ENCODE measurements at regions not wholly inside any gene's neighbourhood (a gene's known extent, or its start where the extent isn't known, plus 50 kb on each side); places are given as distances from the start of the nearest gene placed in this dataset.

DNA sequence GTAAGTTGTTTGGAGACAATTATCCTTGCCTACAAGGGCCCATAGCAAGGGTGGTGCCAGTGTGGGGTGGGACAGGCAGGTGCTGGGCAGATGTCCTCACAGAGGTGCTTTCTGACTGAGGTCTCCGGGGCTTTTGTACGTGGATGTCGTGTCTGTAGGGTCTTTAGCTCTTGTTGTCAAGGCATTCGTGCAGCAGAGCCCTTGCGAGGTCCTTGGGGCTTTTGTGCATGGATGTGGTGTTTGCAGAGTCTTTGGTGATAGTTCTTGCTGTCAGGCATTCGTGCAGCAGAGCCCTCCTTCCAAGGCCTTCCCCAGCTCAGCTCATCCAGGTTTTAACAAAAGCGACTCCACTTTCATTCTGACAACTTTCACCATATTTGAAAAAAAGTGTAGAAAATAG is 116.0 kb upstream of the TMEM18 start:
- POLR2A ChIA-PET = no interaction called here
- Histone ChIP-seq H3K79me2 (ENCODE audit: insufficient read depth, low read length) (no peaks in the 10 kb centered on the region), H3K4me1 (ENCODE audit: insufficient read depth, low read length) (no peaks in the 10 kb centered on the region), H3K9ac (ENCODE audit: insufficient read depth, low read depth, low read length) (no peak overlapping the region), H3K27me3 (ENCODE audit: control insufficient read depth in 1 of 2, insufficient read depth in 2 of 2, low read length in 2 of 2) (peaks cover 3 to 53% of the 10 kb centered on the region in 2 experiments; a peak in 4 of 5 replicates), H3K36me3 (replicated peaks in 1 of 2; ENCODE audit: control insufficient read depth in 1 of 2, insufficient read depth in 2 of 2, low read length in 2 of 2) (no peaks in the 10 kb centered on the region), H3K4me3 (replicated peaks in 1 of 3; ENCODE audit: insufficient read depth in 1 of 3, low read depth in 2 of 3, low read length in 3 of 3) (no peak overlapping the region), H3K9me3 (ENCODE audit: low read length) (no peaks in the 10 kb centered on the region; the same call in 1 of the 2 replicates), H2AFZ (ENCODE audit: low read length) (no peak overlapping the region), H3K4me2 (ENCODE audit: low read depth, low read length) (no peak overlapping the region), H4K20me1 (ENCODE audit: insufficient read depth, low read length) (no peaks in the 10 kb centered on the region; the same call in 1 of the 2 replicates), H3K27ac (ENCODE audit: extremely low read length, insufficient read depth, low read length) (no peak overlapping the region)
- in situ Hi-C loops (cut with HindIII; ENCODE audit: extremely low pct_ligation_motif_present, low pct_unique_long_range_greater_than_20kb) (no loop called here), intact Hi-C loops (cut with micrococcal nuclease; ENCODE audit: unreplicated experiment) (no loop called here)
- WGBS (ENCODE audit: low lambda C conversion rate) = 3% methylated on average over 2 of the region's 7 CpGs
- DNase-seq (ENCODE audit: low spot score) (no peak), FAIRE-seq (no peak), ATAC-seq (no peak)
- no TSS peak for BruUV-seq (replicated peaks)
- CTCF ChIA-PET (ENCODE audit: low intra/inter-chr PET ratio, low total read pairs) = no interaction called here
- no peak for TF ChIP-seq MATR3 (CRISPR knock-in tag; IDR thresholded peaks at IDR 0.05)
- no peak for TF ChIP-seq ZNF296 (CRISPR knock-in tag; conservative IDR thresholded peaks at IDR 0.05)
- TF ChIP-seq ASH2L (IDR thresholded peaks at IDR 0.05; ENCODE audit: insufficient read length, low read depth, low read length) = no peak
- no peak for TF ChIP-seq ETV5 (CRISPR knock-in tag; IDR thresholded peaks at IDR 0.05; ENCODE audit: borderline replicate concordance)
- no peak for TF ChIP-seq NCOA1 (CRISPR knock-in tag; IDR thresholded peaks at IDR 0.05)
- no peak for TF ChIP-seq ZNF317 (CRISPR knock-in tag; IDR thresholded peaks at IDR 0.05)
- no peak for TF ChIP-seq PHF21A (CRISPR knock-in tag; IDR thresholded peaks at IDR 0.05)
- TF ChIP-seq TEAD3 (CRISPR knock-in tag; optimal IDR thresholded peaks at IDR 0.05; ENCODE audit: borderline replicate concordance) = no peak
- no peak for TF ChIP-seq ZBTB34 (CRISPR knock-in tag; IDR thresholded peaks at IDR 0.05)
- no peak for TF ChIP-seq TBL1XR1 (IDR thresholded peaks at IDR 0.05; ENCODE audit: borderline replicate concordance, low read length, partially characterized antibody)
- no peak for TF ChIP-seq SIN3A (IDR thresholded peaks at IDR 0.05; ENCODE audit: borderline replicate concordance, low read depth, low read length)
- no peak for TF ChIP-seq SOX5 (CRISPR knock-in tag; IDR thresholded peaks at IDR 0.05; ENCODE audit: borderline replicate concordance)
- TF ChIP-seq, protein P1, sequence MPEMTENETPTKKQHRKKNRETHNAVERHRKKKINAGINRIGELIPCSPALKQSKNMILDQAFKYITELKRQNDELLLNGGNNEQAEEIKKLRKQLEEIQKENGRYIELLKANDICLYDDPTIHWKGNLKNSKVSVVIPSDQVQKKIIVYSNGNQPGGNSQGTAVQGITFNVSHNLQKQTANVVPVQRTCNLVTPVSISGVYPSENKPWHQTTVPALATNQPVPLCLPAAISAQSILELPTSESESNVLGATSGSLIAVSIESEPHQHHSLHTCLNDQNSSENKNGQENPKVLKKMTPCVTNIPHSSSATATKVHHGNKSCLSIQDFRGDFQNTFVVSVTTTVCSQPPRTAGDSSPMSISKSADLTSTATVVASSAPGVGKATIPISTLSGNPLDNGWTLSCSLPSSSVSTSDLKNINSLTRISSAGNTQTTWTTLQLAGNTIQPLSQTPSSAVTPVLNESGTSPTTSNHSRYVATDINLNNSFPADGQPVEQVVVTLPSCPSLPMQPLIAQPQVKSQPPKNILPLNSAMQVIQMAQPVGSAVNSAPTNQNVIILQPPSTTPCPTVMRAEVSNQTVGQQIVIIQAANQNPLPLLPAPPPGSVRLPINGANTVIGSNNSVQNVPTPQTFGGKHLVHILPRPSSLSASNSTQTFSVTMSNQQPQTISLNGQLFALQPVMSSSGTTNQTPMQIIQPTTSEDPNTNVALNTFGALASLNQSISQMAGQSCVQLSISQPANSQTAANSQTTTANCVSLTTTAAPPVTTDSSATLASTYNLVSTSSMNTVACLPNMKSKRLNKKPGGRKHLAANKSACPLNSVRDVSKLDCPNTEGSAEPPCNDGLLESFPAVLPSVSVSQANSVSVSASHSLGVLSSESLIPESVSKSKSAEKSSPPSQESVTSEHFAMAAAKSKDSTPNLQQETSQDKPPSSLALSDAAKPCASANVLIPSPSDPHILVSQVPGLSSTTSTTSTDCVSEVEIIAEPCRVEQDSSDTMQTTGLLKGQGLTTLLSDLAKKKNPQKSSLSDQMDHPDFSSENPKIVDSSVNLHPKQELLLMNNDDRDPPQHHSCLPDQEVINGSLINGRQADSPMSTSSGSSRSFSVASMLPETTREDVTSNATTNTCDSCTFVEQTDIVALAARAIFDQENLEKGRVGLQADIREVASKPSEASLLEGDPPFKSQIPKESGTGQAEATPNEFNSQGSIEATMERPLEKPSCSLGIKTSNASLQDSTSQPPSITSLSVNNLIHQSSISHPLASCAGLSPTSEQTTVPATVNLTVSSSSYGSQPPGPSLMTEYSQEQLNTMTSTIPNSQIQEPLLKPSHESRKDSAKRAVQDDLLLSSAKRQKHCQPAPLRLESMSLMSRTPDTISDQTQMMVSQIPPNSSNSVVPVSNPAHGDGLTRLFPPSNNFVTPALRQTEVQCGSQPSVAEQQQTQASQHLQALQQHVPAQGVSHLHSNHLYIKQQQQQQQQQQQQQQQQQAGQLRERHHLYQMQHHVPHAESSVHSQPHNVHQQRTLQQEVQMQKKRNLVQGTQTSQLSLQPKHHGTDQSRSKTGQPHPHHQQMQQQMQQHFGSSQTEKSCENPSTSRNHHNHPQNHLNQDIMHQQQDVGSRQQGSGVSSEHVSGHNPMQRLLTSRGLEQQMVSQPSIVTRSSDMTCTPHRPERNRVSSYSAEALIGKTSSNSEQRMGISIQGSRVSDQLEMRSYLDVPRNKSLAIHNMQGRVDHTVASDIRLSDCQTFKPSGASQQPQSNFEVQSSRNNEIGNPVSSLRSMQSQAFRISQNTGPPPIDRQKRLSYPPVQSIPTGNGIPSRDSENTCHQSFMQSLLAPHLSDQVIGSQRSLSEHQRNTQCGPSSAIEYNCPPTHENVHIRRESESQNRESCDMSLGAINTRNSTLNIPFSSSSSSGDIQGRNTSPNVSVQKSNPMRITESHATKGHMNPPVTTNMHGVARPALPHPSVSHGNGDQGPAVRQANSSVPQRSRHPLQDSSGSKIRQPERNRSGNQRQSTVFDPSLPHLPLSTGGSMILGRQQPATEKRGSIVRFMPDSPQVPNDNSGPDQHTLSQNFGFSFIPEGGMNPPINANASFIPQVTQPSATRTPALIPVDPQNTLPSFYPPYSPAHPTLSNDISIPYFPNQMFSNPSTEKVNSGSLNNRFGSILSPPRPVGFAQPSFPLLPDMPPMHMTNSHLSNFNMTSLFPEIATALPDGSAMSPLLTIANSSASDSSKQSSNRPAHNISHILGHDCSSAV (CRISPR knock-in tag; IDR thresholded peaks at IDR 0.05; ENCODE audit: borderline replicate concordance) = no peak
- no peak for TF ChIP-seq ZNF230 (CRISPR knock-in tag; IDR thresholded peaks at IDR 0.05)
- TF ChIP-seq ZNF331 (CRISPR knock-in tag; IDR thresholded peaks at IDR 0.05) = no peak
- no peak for TF ChIP-seq TEF (CRISPR knock-in tag; IDR thresholded peaks at IDR 0.05)
- TF ChIP-seq ZNF432 (CRISPR knock-in tag; IDR thresholded peaks at IDR 0.05; ENCODE audit: borderline replicate concordance) = no peak
